Hepatocyte (in vitro differentiated cells): ENCODE measurements at regions not wholly inside any gene's neighbourhood (a gene's known extent, or its start where the extent isn't known, plus 50 kb on each side); places are given as distances from the start of the nearest gene placed in this dataset.

Source experiments
- DNase-seq: peaks from one replicate; pipeline ENCODE4 v3.0.0-alpha.2; 2016; ENCODE audit warnings: low spot score
- H2AFZ ChIP-seq: fragments of 200-600 bp; sonication (generic); 2 replicates; pipeline ENCODE4 v1.6.0; 2016; ENCODE audit warnings: antibody characterized with exemption, mild to moderate bottlenecking
- H3K27ac ChIP-seq: fragments of 200-600 bp; sonication (generic); 2 replicates; pipeline ENCODE4 v1.5.1; 2016; ENCODE audit warnings: mild to moderate bottlenecking
- H3K27me3 ChIP-seq: fragments of 200-600 bp; sonication (generic); 2 replicates; pipeline ENCODE4 v1.6.1; 2016
- H3K36me3 ChIP-seq: fragments of 200-600 bp; sonication (generic); replicated peaks from 2 replicates; pipeline ENCODE4 v1.5.1; 2016; ENCODE audit warnings: low read depth; ENCODE audit not compliant: insufficient read depth
- H3K4me1 ChIP-seq: fragments of 200-600 bp; sonication (generic); 2 replicates; pipeline ENCODE4 v1.5.1; 2016; ENCODE audit warnings: mild to moderate bottlenecking, moderate library complexity; ENCODE audit not compliant: insufficient read depth
- H3K4me2 ChIP-seq: fragments of 200-600 bp; sonication (generic); 2 replicates; pipeline ENCODE4 v1.6.0; 2016
- H3K4me3 ChIP-seq: fragments of 200-600 bp; sonication (generic); 2 replicates; pipeline ENCODE4 v1.5.1; 2016; ENCODE audit warnings: mild to moderate bottlenecking
- H3K79me2 ChIP-seq: fragments of 200-600 bp; sonication (generic); 2 replicates; pipeline ENCODE4 v1.6.0; 2017; ENCODE audit warnings: mild to moderate bottlenecking
- H3K9me2 ChIP-seq: fragments of 200-600 bp; sonication (generic); replicated peaks from 2 replicates; pipeline ENCODE4 v1.6.0; 2017; ENCODE audit warnings: mild to moderate bottlenecking; ENCODE audit not compliant: insufficient read depth
- H3K9me3 ChIP-seq: fragments of 200-600 bp; sonication (generic); 2 replicates; pipeline ENCODE4 v1.5.1; 2016; ENCODE audit warnings: low read depth, mild to moderate bottlenecking
- H4K20me1 ChIP-seq: fragments of 200-600 bp; sonication (generic); 2 replicates; pipeline ENCODE4 v1.6.0; 2016; ENCODE audit warnings: mild to moderate bottlenecking; ENCODE audit not compliant: insufficient read depth, poor library complexity, severe bottlenecking
- CTCF ChIP-seq: fragments of 200-600 bp; sonication (generic); IDR thresholded peaks from 2 replicates; pipeline ENCODE4 v1.5.1; 2016; ENCODE audit warnings: antibody characterized with exemption, mild to moderate bottlenecking; ENCODE audit not compliant: poor library complexity
- EZH2 ChIP-seq: fragments of 200-600 bp; sonication (generic); IDR thresholded peaks from 2 replicates; pipeline ENCODE4 v1.6.1; 2016; ENCODE audit warnings: antibody characterized with exemption, mild to moderate bottlenecking, borderline replicate concordance
- EZH2phosphoT487 ChIP-seq: fragments of 200-600 bp; sonication (generic); IDR thresholded peaks from one replicate; pipeline ENCODE4 v1.6.1; 2018; ENCODE audit warnings: antibody characterized with exemption, mild to moderate bottlenecking, low read depth, moderate library complexity; ENCODE audit not compliant: unreplicated experiment, severe bottlenecking
- WGBS: methylation state at CpG from one replicate; pipeline ENCODE4 v1.1.6; 2016; ENCODE audit warnings: low lambda C conversion rate; ENCODE audit errors: missing lambda C conversion rate; 5-methylcytosine and 5-hydroxymethylcytosine counted together

GRCh38 chr2:109694190-109694589 lies 80.0 kb downstream of the SOWAHC start:
- peaks cover 55% of the 10 kb centered on the region for H3K4me1 ChIP-seq
- H3K4me2 ChIP-seq, result no peak overlapping the region
- TF ChIP-seq EZH2, result no peak
- no peak for TF ChIP-seq CTCF
- no peak for TF ChIP-seq EZH2phosphoT487
- H3K9me2 ChIP-seq, result no peaks in the 10 kb centered on the region
- no peak overlapping the region for H3K4me3 ChIP-seq
- H3K27me3 ChIP-seq, result no peaks in the 10 kb centered on the region
- WGBS, result 11% methylated on average over 2 of the region's 2 CpGs
- H3K9me3 ChIP-seq, result no peaks in the 10 kb centered on the region
- DNase-seq, result no peak
- no peaks in the 10 kb centered on the region for H4K20me1 ChIP-seq
- no peak overlapping the region for H2AFZ ChIP-seq
- H3K27ac ChIP-seq, result peak overlapping the region; percentile 94
- H3K36me3 ChIP-seq, result no peaks in the 10 kb centered on the region
- H3K79me2 ChIP-seq, result no peaks in the 10 kb centered on the region

- H4K20me1 ChIP-seq, result no peaks in the 10 kb centered on the region
- no peak overlapping the region for H3K4me2 ChIP-seq
- H3K27ac ChIP-seq, result no peak overlapping the region
- H3K27me3 ChIP-seq, result no peaks in the 10 kb centered on the region
- no peaks in the 10 kb centered on the region for H3K79me2 ChIP-seq
- WGBS, result 66% methylated on average over 2 of the region's 2 CpGs
- DNase-seq, result no peak
- TF ChIP-seq EZH2phosphoT487 (no peak), EZH2 (no peak), CTCF (no peak)
- H3K36me3 ChIP-seq, result no peaks in the 10 kb centered on the region
- no peak overlapping the region for H3K4me3 ChIP-seq
- H3K9me3 ChIP-seq, result no peaks in the 10 kb centered on the region
- no peak overlapping the region for H2AFZ ChIP-seq
- no peaks in the 10 kb centered on the region for H3K9me2 ChIP-seq
- H3K4me1 ChIP-seq, result peaks cover 55% of the 10 kb centered on the region
Observed at GRCh38 chr2:109695290-109695689, 81.1 kb downstream of the SOWAHC start.

- WGBS, result 34% methylated on average over 7 of the region's 7 CpGs
Observed at GRCh38 chr2:109699646-109700045, 85.5 kb downstream of the SOWAHC start.

More at GRCh38 chr2:109699646-109700045, 85.5 kb downstream of the SOWAHC start:
- Histone ChIP-seq H2AFZ (no peak overlapping the region), H3K27ac (peak overlapping the region; percentile 94), H4K20me1 (no peaks in the 10 kb centered on the region), H3K9me2 (no peaks in the 10 kb centered on the region), H3K36me3 (no peaks in the 10 kb centered on the region), H3K9me3 (no peaks in the 10 kb centered on the region), H3K79me2 (no peaks in the 10 kb centered on the region), H3K4me1 (peaks cover 23% of the 10 kb centered on the region), H3K27me3 (no peaks in the 10 kb centered on the region), H3K4me2 (peak overlapping the region; percentile 68), H3K4me3 (no peak overlapping the region)
- TF ChIP-seq EZH2, result no peak
- no peak for TF ChIP-seq CTCF
- TF ChIP-seq EZH2phosphoT487, result no peak
- peak; percentile 55 for DNase-seq
